HG03280 (cell line): ENCODE measurements at regions not wholly inside any gene's neighbourhood (a gene's known extent, or its start where the extent isn't known, plus 50 kb on each side); places are given as distances from the start of the nearest gene placed in this dataset.
"Not testable (repeated sequence)": the region's sequence is repeated elsewhere in the genome, so short reads cannot be mapped to it uniquely, and the experiment has no call there.

Source experiments
- ATAC-seq: cut with Tn5 transposase; IDR thresholded peaks from one replicate; pipeline ENCODE4 v1.9.1; 2021; ENCODE audit warnings: mild to moderate bottlenecking, moderate library complexity; ENCODE audit not compliant: unreplicated experiment

- ATAC-seq = no peak
Observed at GRCh38 chr10:111560027-111560426, 483.2 kb downstream of the ADRA2A start.

- no peak for ATAC-seq
Observed at GRCh38 chr10:111561124-111561523, 484.3 kb downstream of the ADRA2A start.

GRCh38 chr10:111565542-111565941, 488.7 kb downstream of the ADRA2A start:
- no peak for ATAC-seq

- no peak for ATAC-seq
Observed at GRCh38 chr10:111578076-111578475, 501.2 kb downstream of the ADRA2A start.

GRCh38 chr10:111579473-111579872, 502.6 kb downstream of the ADRA2A start:
- ATAC-seq = no peak

- no peak for ATAC-seq
Observed at GRCh38 chr10:111590703-111591102, 513.9 kb downstream of the ADRA2A start.

GRCh38 chr10:111593578-111593977, 516.7 kb downstream of the ADRA2A start:
- no peak for ATAC-seq

- no peak for ATAC-seq
Observed at GRCh38 chr10:111595173-111595572, 518.3 kb downstream of the ADRA2A start.

GRCh38 chr10:111598433-111599059, 521.7 kb downstream of the ADRA2A start:
- ATAC-seq = peak; percentile 94

- ATAC-seq = no peak
Observed at GRCh38 chr10:111599943-111600342, 523.1 kb downstream of the ADRA2A start.

GRCh38 chr10:111600772-111601171, 523.9 kb downstream of the ADRA2A start:
- ATAC-seq = no peak

- no peak for ATAC-seq
Observed at GRCh38 chr10:111612273-111612672, 535.4 kb downstream of the ADRA2A start.

- no peak for ATAC-seq
Observed at GRCh38 chr10:111634191-111634590, 549.4 kb downstream of the GPAM start.

GRCh38 chr10:111646021-111646420, 537.5 kb downstream of the GPAM start:
- no peak for ATAC-seq

GRCh38 chr10:111648046-111648445, 535.5 kb downstream of the GPAM start:
- ATAC-seq = no peak

- ATAC-seq = not testable (repeated sequence)
Observed at GRCh38 chr10:111649080-111649479, 534.5 kb downstream of the GPAM start.

GRCh38 chr10:111650088-111650487, 533.5 kb downstream of the GPAM start:
- no peak for ATAC-seq

GRCh38 chr10:111656066-111656465, 527.5 kb downstream of the GPAM start:
- no peak for ATAC-seq

GRCh38 chr10:111677759-111678158, 505.8 kb downstream of the GPAM start:
- no peak for ATAC-seq

GRCh38 chr10:111686796-111687195, 496.8 kb downstream of the GPAM start:
- no peak for ATAC-seq

- ATAC-seq = no peak
Observed at GRCh38 chr10:111698711-111699110, 484.9 kb downstream of the GPAM start.

- ATAC-seq = no peak
Observed at GRCh38 chr10:111703986-111704385, 479.6 kb downstream of the GPAM start.

- no peak for ATAC-seq
Observed at GRCh38 chr10:111705021-111705420, 478.5 kb downstream of the GPAM start.
